DND-41 (cell line): ENCODE measurements at regions not wholly inside any gene's neighbourhood (a gene's known extent, or its start where the extent isn't known, plus 50 kb on each side); places are given as distances from the start of the nearest gene placed in this dataset.

Source experiments
- ATAC-seq: fragments of 200-7000 bp; cut with Tn5 transposase; 3 replicates; pipeline ENCODE4 v1.9.1; 2021; ENCODE audit warnings: low read depth; ENCODE audit not compliant: insufficient read depth
- DNase-seq: peaks from one replicate; pipeline ENCODE4 v3.0.0-alpha.2; 2020
- H2AFZ ChIP-seq: 2 replicates; pipeline ENCODE4 v1.6.0; 2012; ENCODE audit warnings: low read depth, low read length
- H3K27ac ChIP-seq: 2 replicates; pipeline ENCODE4 v1.5.1; 2012; ENCODE audit warnings: low read length, inconsistent platforms
- H3K27me3 ChIP-seq: fragments of 200-600 bp; sonication (generic); 2 replicates; pipeline ENCODE4 v1.6.0; 2012; ENCODE audit warnings: low read length, mild to moderate bottlenecking, inconsistent platforms; ENCODE audit not compliant: insufficient read depth, poor library complexity
- H3K36me3 ChIP-seq: 2 replicates; pipeline ENCODE4 v1.5.1; 2012; ENCODE audit warnings: low read length, inconsistent platforms; ENCODE audit not compliant: insufficient read depth
- H3K4me1 ChIP-seq: 2 replicates; pipeline ENCODE4 v1.5.1; 2012; ENCODE audit warnings: mild to moderate bottlenecking, low read length; ENCODE audit not compliant: insufficient read depth
- H3K4me2 ChIP-seq: 2 replicates; pipeline ENCODE4 v1.6.0; 2012; ENCODE audit warnings: mild to moderate bottlenecking, moderate library complexity, low read length, inconsistent platforms; ENCODE audit not compliant: insufficient read depth
- H3K4me3 ChIP-seq, 2 experiments: fragments of 200-600 bp in 1 of 2; shearing (Covaris generic) in 1 of 2; 2 replicates each; pipeline ENCODE4 v1.5.1; 2012 to 2016; ENCODE audit warnings: inconsistent platforms in 2 of 2, low read length in 2 of 2, mild to moderate bottlenecking in 2 of 2, low read depth in 1 of 2, moderate library complexity in 1 of 2
- H3K79me2 ChIP-seq: 2 replicates; pipeline ENCODE4 v1.6.0; 2012; ENCODE audit warnings: low read length, inconsistent platforms; ENCODE audit not compliant: insufficient read depth
- H3K9ac ChIP-seq: 2 replicates; pipeline ENCODE4 v1.6.0; 2012; ENCODE audit warnings: low read depth, mild to moderate bottlenecking, inconsistent platforms, low read length, moderate library complexity
- H3K9me3 ChIP-seq: 2 replicates; pipeline ENCODE4 v1.5.1; 2012; ENCODE audit warnings: low read length, moderate library complexity, mild to moderate bottlenecking, inconsistent platforms; ENCODE audit not compliant: insufficient read depth, severe bottlenecking
- H4K20me1 ChIP-seq: 2 replicates; pipeline ENCODE4 v1.6.0; 2012; ENCODE audit warnings: low read length; ENCODE audit not compliant: insufficient read depth
- CTCF ChIP-seq: IDR thresholded peaks from 2 replicates; pipeline ENCODE4 v1.5.1; 2012; ENCODE audit warnings: borderline replicate concordance, low read length, moderate library complexity, mild to moderate bottlenecking; ENCODE audit not compliant: poor library complexity, severe bottlenecking; ENCODE audit errors: extremely low read depth
- EZH2 ChIP-seq: IDR thresholded peaks from 3 replicates; pipeline ENCODE4 v1.6.1; 2012; ENCODE audit warnings: borderline replicate concordance, low read depth, mild to moderate bottlenecking, moderate library complexity, low read length, inconsistent platforms; ENCODE audit not compliant: severe bottlenecking

DNA sequence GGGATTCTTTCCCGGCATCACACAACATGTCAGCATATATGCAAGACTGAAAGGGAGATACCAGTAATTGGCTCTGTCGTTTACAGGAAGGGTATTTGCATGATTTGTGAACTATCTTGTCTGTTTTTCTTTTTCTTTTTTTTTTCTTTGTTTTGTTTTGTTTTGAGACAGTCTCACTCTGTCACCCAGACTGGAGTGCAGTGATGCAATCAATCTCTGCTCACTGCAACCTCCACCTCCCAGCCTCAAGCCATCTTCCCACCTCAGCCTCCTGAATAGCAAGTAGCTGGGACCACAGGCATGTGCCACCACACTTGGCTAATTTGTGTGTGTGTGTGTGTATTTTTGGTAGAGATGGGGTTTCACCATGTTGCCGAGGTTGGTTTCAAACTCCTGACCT is 262.7 kb upstream of the F9 start:
- Histone ChIP-seq H3K27ac (no peak overlapping the region), H3K9ac (no peak overlapping the region), H3K4me3 (no peak overlapping the region), H3K36me3 (no peaks in the 10 kb centered on the region), H4K20me1 (no peaks in the 10 kb centered on the region), H3K4me1 (no peaks in the 10 kb centered on the region), H3K79me2 (no peaks in the 10 kb centered on the region), H3K27me3 (no peaks in the 10 kb centered on the region), H3K4me2 (no peak overlapping the region), H3K9me3 (no peaks in the 10 kb centered on the region), H2AFZ (no peak overlapping the region)
- TF ChIP-seq CTCF (no peak), EZH2 (no peak)
- ATAC-seq (no peak), DNase-seq (no peak)

DNA sequence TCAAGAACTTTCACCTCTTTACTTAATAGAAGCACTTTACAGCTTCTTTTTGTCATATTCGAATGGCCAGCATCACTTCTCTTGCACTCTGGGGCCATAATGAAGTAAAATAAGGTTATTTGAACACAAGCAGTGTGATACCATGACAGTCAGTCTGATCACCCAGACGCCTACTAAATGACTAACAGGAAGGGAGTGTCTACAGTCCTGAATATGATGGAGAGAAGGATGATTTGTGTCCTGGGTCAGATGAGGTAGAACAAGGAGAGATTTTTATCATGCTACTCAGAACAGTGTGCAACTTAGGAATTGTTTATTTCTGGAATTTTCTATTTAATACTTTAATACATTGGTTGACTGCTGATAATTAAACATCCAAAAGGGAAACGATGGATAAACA is 284.2 kb upstream of the F9 start:
- Histone ChIP-seq H3K27ac (no peak overlapping the region), H3K9ac (no peak overlapping the region), H3K9me3 (no peaks in the 10 kb centered on the region), H3K4me2 (no peak overlapping the region), H3K79me2 (no peaks in the 10 kb centered on the region), H3K4me3 (no peak overlapping the region), H3K36me3 (no peaks in the 10 kb centered on the region), H3K27me3 (no peaks in the 10 kb centered on the region), H4K20me1 (no peaks in the 10 kb centered on the region), H3K4me1 (no peaks in the 10 kb centered on the region), H2AFZ (no peak overlapping the region)
- TF ChIP-seq CTCF (no peak), EZH2 (no peak)
- DNase-seq (no peak), ATAC-seq (no peak)

- TF ChIP-seq CTCF (no peak), EZH2 (no peak)
- Histone ChIP-seq H3K4me3 (no peak overlapping the region), H3K27me3 (no peaks in the 10 kb centered on the region), H3K9me3 (no peaks in the 10 kb centered on the region), H3K4me1 (no peaks in the 10 kb centered on the region), H3K4me2 (no peak overlapping the region), H3K36me3 (no peaks in the 10 kb centered on the region), H3K27ac (no peak overlapping the region), H3K79me2 (no peaks in the 10 kb centered on the region), H4K20me1 (no peaks in the 10 kb centered on the region), H3K9ac (no peak overlapping the region), H2AFZ (no peak overlapping the region)
- DNase-seq (no peak), ATAC-seq (no peak)
Measured at GRCh38 chrX:139237141-139237540, 293.4 kb upstream of the F9 start.

DNA sequence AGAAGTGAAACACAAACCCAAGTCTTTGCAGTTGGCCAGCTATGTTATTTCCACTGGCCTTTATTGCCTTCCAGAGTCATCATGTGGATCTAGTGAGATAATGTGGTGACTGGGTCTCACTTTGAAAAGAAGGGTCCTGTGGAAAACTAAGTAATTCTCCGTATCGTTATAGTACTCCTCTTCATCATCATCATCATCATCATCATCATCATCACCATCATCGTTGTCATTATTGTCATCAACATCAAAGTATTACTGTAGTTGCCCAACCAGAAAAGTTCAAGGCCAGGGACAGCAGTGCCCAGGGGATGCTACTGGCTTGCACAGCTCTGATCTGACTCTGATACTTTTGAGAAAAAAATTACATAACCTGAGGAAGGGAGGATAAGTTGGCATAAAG is 295.6 kb upstream of the F9 start:
- Histone ChIP-seq H3K9me3 (no peaks in the 10 kb centered on the region), H3K27ac (no peak overlapping the region), H3K36me3 (no peaks in the 10 kb centered on the region), H4K20me1 (no peaks in the 10 kb centered on the region), H3K4me1 (no peaks in the 10 kb centered on the region), H3K9ac (no peak overlapping the region), H3K4me3 (no peak overlapping the region), H3K27me3 (no peaks in the 10 kb centered on the region), H3K4me2 (no peak overlapping the region), H2AFZ (no peak overlapping the region), H3K79me2 (no peaks in the 10 kb centered on the region)
- no peak for DNase-seq
- no peak for TF ChIP-seq EZH2
- no peak for TF ChIP-seq CTCF
- ATAC-seq: no peak
